ENCODE measurements at regions not wholly inside any gene's neighbourhood (a gene's known extent, or its start where the extent isn't known, plus 50 kb on each side); places are given as distances from the start of the nearest gene placed in this dataset.
"Not testable (repeated sequence)": the region's sequence is repeated elsewhere in the genome, so short reads cannot be mapped to it uniquely, and the experiment has no call there.

- Mint-ChIP-seq H3K27ac (peak overlapping the region in 1 of 6 donors; percentile 76), H3K4me1 (peaks cover 20 to 21% (median 21%) of the 10 kb centered on the region in 3 donors)
- no peak for DNase-seq
Observed at GRCh38 chr14:50020184-50020583, 96.2 kb downstream of the VCPKMT start.

GRCh38 chr14:50020799-50021198 lies 95.6 kb downstream of the VCPKMT start:
- H3K27me3 Mint-ChIP-seq: no peaks in the 10 kb centered on the region
- peak overlapping the region in 2 of 6 donors; percentile 57 to 63 for H3K27ac Mint-ChIP-seq
- H3K9me3 Mint-ChIP-seq: peaks cover 2 to 16% (median 4%) of the 10 kb centered on the region in 7 donors
- no peak for DNase-seq
- peak overlapping the region in 2 of 8 donors; percentile 6 to 33 for H3K4me3 Mint-ChIP-seq
- ATAC-seq (ENCODE audit: low read depth in 2 of 2): no peak
- peaks cover 13 to 31% of the 10 kb centered on the region in 2 donors for H3K36me3 Mint-ChIP-seq
- H3K4me1 Mint-ChIP-seq: peaks cover 16 to 17% (median 16%) of the 10 kb centered on the region in 3 donors

More at GRCh38 chr14:50020184-50020583, 96.2 kb downstream of the VCPKMT start:
- Mint-ChIP-seq H3K36me3 (peaks cover 7 to 25% of the 10 kb centered on the region in 2 donors), H3K9me3 (peaks cover 0 to 10% (median 2%) of the 10 kb centered on the region in 7 donors), H3K27me3 (no peaks in the 10 kb centered on the region), H3K4me3 (no peak overlapping the region)
- ATAC-seq (ENCODE audit: low read depth in 2 of 2): no peak

DNA sequence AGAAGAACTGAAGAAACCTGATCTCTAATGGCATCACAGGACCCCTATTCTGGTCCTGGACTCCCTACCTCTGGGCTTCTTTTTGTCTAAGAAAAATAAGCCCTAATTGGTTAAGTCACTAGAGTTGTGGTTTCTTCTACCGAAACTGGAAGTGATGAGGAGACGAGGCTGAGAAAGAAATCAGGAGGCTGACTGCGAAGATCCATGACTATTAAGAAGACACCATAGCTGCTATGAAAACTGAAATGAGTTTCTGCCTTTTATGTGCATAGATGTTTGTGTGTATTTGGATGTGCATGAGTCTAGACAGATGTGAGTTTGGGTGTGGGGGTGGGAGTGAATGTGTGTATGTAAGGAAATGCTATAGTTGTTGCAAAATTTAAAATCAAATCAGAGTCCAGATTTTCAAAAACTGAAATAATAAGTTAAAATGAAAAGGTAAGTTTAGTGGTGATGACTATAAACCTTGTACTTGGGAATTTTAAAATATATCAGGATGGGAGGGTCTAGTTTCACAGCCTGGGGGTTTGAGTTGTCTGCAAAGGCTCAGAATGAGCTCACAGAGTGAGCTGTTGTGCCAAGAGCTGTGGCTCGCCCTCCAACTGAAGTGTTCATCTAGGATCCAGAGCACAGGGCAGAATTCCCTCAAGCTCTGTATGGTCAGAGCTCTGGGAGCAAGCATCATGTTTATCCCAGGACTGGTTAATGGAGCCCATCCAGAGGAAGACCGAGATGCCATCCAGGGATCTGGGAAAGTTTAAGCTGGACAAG lies 94.9 kb downstream of the VCPKMT start:
- H3K27ac Mint-ChIP-seq: peak overlapping the region in 4 of 6 donors; percentile 52 to 63 (median 57)
- H3K36me3 Mint-ChIP-seq: peaks cover 14 to 34% of the 10 kb centered on the region in 2 donors
- peaks cover 2 to 18% (median 5%) of the 10 kb centered on the region in 7 donors for H3K9me3 Mint-ChIP-seq
- peaks cover 12 to 16% (median 14%) of the 10 kb centered on the region in 3 donors for H3K4me1 Mint-ChIP-seq
- DNase-seq: no peak
- peak overlapping the region in 3 of 8 donors; percentile 10 to 33 (median 22) for H3K4me3 Mint-ChIP-seq
- H3K27me3 Mint-ChIP-seq: no peaks in the 10 kb centered on the region
- no peak for ATAC-seq (ENCODE audit: low read depth in 2 of 2)

GRCh38 chr14:50022661-50023060 lies 93.7 kb downstream of the VCPKMT start:
- Mint-ChIP-seq H3K4me1 (peaks cover 12 to 17% (median 17%) of the 10 kb centered on the region in 3 donors), H3K36me3 (peaks cover 16 to 34% of the 10 kb centered on the region in 2 donors), H3K4me3 (no peak overlapping the region), H3K27me3 (no peaks in the 10 kb centered on the region), H3K9me3 (peaks cover 2 to 18% (median 5%) of the 10 kb centered on the region in 7 donors), H3K27ac (no peak overlapping the region)
- ATAC-seq (ENCODE audit: low read depth in 2 of 2) (peak in 1 of 2 donors; percentile 41), DNase-seq (no peak)

DNA sequence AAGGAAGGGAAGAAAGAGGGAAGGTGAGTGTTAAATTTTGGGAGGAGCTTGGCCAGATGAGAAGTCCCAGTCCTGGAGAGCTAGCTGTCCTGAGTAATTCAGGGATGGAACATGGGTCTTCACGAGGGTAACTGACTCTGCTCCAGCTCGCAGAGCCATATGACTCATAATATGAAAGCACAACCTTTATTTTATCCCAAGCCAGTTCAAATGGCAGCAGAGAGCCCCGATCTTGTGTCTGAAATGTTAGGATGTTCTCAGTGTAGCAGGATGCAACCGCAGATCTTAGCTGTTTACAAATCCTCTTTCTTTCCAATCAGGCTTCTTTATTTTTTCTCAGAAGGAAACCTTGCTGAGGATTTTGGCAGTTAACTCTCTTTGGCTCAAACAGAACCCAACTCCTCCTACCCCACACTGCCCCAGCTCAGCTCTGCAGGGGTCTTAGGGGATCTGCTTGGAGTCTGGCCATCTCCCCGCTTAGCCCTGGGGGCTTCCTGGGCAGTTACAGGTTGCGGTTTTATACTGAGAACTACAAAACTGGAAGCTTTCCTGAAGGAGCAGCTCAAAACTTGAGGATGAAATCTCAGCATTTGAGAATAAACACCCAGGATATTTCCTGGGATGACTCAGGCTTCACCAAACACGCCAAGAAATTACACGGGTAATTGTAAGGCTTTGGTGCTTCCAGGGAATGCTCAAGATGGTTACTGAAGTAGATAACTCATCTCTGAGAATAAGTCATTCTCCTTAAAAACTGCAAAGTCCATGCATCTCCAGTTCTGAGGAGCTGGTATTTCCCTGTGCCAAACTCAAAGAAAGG lies 92.5 kb downstream of the VCPKMT start:
- Mint-ChIP-seq H3K36me3 (peaks cover 18 to 34% of the 10 kb centered on the region in 2 donors), H3K4me3 (no peak overlapping the region), H3K4me1 (peaks cover 12 to 20% (median 19%) of the 10 kb centered on the region in 3 donors), H3K9me3 (peaks cover 2 to 18% (median 5%) of the 10 kb centered on the region in 7 donors), H3K27ac (peak overlapping the region in 2 of 6 donors; percentile 33 to 63), H3K27me3 (no peaks in the 10 kb centered on the region)
- ATAC-seq (ENCODE audit: low read depth in 2 of 2) (no peak), DNase-seq (no peak)

DNA sequence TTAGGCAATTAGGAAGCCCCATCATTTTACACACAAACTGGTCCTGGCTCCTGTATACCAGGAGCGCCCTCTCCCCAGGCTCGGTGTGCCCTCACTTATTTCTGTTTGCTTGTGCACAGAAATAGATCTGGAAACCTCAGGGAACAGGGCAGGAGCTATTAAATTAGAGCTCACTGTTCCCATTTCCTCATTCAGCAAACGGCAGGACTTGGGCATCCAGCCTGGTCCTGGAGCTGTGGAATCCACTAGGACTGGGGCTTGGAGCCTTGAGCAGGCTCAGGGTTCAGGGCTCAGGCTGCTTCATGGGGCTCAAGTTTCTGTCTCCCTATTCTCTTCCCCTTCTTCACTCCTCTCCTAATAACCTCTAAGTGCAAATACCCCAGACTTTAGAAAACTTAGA lies 91.3 kb downstream of the VCPKMT start:
- H3K4me3 Mint-ChIP-seq: no peak overlapping the region
- H3K9me3 Mint-ChIP-seq: peaks cover 0 to 16% (median 5%) of the 10 kb centered on the region in 7 donors
- peaks cover 25 to 32% of the 10 kb centered on the region in 2 donors for H3K36me3 Mint-ChIP-seq
- no peaks in the 10 kb centered on the region for H3K27me3 Mint-ChIP-seq
- peaks cover 14 to 20% (median 19%) of the 10 kb centered on the region in 3 donors for H3K4me1 Mint-ChIP-seq
- ATAC-seq (ENCODE audit: low read depth in 2 of 2) (no peak), DNase-seq (no peak)
- peak overlapping the region in 2 of 6 donors; percentile 54 to 80 for H3K27ac Mint-ChIP-seq

- H3K4me1 Mint-ChIP-seq: peaks cover 14 to 19% (median 18%) of the 10 kb centered on the region in 3 donors
- peaks cover 0 to 10% (median 5%) of the 10 kb centered on the region in 7 donors for H3K9me3 Mint-ChIP-seq
- DNase-seq: no peak
- peak overlapping the region in 2 of 6 donors; percentile 24 to 44 for H3K27ac Mint-ChIP-seq
- ATAC-seq (ENCODE audit: low read depth in 2 of 2): no peak
- no peaks in the 10 kb centered on the region for H3K27me3 Mint-ChIP-seq
- peaks cover 27 to 29% of the 10 kb centered on the region in 2 donors for H3K36me3 Mint-ChIP-seq
- H3K4me3 Mint-ChIP-seq: peak overlapping the region in 1 of 8 donors; percentile 80
Observed at GRCh38 chr14:50025776-50026175, 90.6 kb downstream of the VCPKMT start.

DNA sequence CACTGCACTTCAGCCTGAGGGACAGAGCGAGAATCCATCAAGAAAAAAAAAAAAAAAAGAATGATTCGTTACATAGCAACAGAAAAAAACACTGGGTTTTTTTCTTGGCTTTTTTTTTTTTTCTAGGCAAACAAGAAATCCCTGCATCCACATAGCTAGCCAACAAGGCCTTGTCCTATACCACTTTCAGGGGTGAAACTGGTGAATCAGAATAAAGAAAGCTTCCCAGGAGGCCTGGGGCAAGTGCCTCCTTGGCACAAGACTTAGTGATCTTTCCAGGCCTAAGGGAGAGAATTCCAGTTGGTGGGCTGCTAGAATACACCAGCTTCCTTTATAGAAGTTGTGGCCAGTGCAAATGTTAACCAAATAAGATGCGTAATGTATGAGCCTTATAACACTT lies 90.0 kb downstream of the VCPKMT start:
- H3K4me3 Mint-ChIP-seq: no peak overlapping the region
- DNase-seq (no peak), ATAC-seq (ENCODE audit: low read depth in 2 of 2) (no peak)
- H3K9me3 Mint-ChIP-seq: peaks cover 2 to 8% (median 7%) of the 10 kb centered on the region in 7 donors
- H3K27ac Mint-ChIP-seq: peak overlapping the region in 1 of 6 donors; percentile 47
- peaks cover 27 to 34% of the 10 kb centered on the region in 2 donors for H3K36me3 Mint-ChIP-seq
- no peaks in the 10 kb centered on the region for H3K27me3 Mint-ChIP-seq
- H3K4me1 Mint-ChIP-seq: peaks cover 13 to 19% (median 16%) of the 10 kb centered on the region in 3 donors

- H3K36me3 Mint-ChIP-seq: peaks cover 31 to 36% of the 10 kb centered on the region in 2 donors
- DNase-seq (no peak), ATAC-seq (ENCODE audit: low read depth in 2 of 2) (no peak)
- peaks cover 2 to 8% (median 7%) of the 10 kb centered on the region in 7 donors for H3K9me3 Mint-ChIP-seq
- H3K27ac Mint-ChIP-seq: peak overlapping the region in 5 of 6 donors; percentile 31 to 84 (median 38)
- no peaks in the 10 kb centered on the region for H3K27me3 Mint-ChIP-seq
- H3K4me1 Mint-ChIP-seq: peaks cover 15 to 21% (median 16%) of the 10 kb centered on the region in 3 donors
- no peak overlapping the region for H3K4me3 Mint-ChIP-seq
Observed at GRCh38 chr14:50027816-50028215, 88.6 kb downstream of the VCPKMT start.

DNA sequence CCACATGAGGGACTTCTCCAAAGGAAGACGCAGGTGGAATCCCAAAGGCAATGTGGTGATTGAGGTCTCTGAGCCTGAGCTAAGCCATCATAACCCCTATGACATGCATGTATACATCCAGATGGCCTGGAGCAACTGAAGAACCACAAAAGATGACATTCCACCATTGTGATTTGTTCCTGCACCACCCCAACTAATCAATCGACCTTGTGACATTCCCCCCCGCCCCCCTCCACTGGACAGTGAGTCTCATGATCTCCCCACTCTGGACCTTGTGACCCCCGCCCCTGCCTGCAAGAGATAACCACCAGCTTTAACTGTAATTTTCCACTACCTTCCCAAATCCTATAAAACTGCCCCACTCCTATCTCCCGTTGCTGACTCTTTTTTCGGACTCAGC lies 87.9 kb downstream of the VCPKMT start:
- no peaks in the 10 kb centered on the region for H3K27me3 Mint-ChIP-seq

DNA sequence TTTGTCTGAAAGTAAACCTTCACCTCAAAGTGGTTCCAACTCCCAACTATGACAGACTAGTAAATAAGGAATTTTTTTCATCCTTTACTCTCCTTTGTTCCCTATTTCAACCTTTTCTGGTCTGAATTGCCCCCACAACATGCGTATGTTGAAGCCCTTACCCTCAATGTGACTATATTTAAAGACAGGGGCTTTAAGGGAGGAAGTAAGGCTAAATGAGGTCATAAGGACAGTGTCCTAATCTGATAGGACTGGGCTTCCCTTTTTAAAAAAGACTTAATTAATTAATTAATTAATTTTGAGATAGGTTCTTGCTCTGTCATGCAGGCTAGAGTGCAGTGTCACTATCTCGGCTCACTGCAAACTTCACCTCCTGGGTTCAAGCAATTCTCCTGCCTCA lies 86.3 kb downstream of the VCPKMT start:
- no peak for DNase-seq
- H3K36me3 Mint-ChIP-seq: peaks cover 34 to 35% of the 10 kb centered on the region in 2 donors
- H3K4me3 Mint-ChIP-seq: no peak overlapping the region
- ATAC-seq (ENCODE audit: low read depth in 2 of 2): no peak
- no peaks in the 10 kb centered on the region for H3K27me3 Mint-ChIP-seq
- peaks cover 20 to 23% (median 21%) of the 10 kb centered on the region in 3 donors for H3K4me1 Mint-ChIP-seq
- H3K27ac Mint-ChIP-seq: peak overlapping the region in 3 of 6 donors; percentile 8 to 58 (median 18)
- peaks cover 2 to 8% (median 7%) of the 10 kb centered on the region in 7 donors for H3K9me3 Mint-ChIP-seq

More for the DNA sequence above, 87.9 kb downstream of the VCPKMT start:
- Mint-ChIP-seq H3K4me1 (peaks cover 15 to 21% (median 16%) of the 10 kb centered on the region in 3 donors), H3K9me3 (peaks cover 2 to 8% (median 7%) of the 10 kb centered on the region in 7 donors), H3K4me3 (no peak overlapping the region), H3K36me3 (peaks cover 31 to 36% of the 10 kb centered on the region in 2 donors), H3K27ac (peak overlapping the region in 2 of 6 donors; percentile 42 to 93)
- no peak for DNase-seq
- ATAC-seq (ENCODE audit: low read depth in 2 of 2): no peak

- H3K9me3 Mint-ChIP-seq, DNase-seq: not testable (repeated sequence)
Observed at GRCh38 chr14:50030911-50031310, 85.5 kb downstream of the VCPKMT start.

More at GRCh38 chr14:50030911-50031310, 85.5 kb downstream of the VCPKMT start:
- H3K27ac Mint-ChIP-seq: peak overlapping the region in 4 of 6 donors; percentile 1 to 88 (median 67)
- peaks cover 18 to 23% (median 21%) of the 10 kb centered on the region in 3 donors for H3K4me1 Mint-ChIP-seq
- H3K27me3 Mint-ChIP-seq; ATAC-seq (ENCODE audit: low read depth in 2 of 2); H3K4me3 Mint-ChIP-seq: not testable (repeated sequence)
- H3K36me3 Mint-ChIP-seq: peaks cover 25 to 26% of the 10 kb centered on the region in 2 donors
